Activated CD4-positive, alpha-beta T cell treated with anti-CD3 and anti-CD28 coated beads, Interleukin-2, Interleukin-4, amounts not matched to agents 100 ng/mL and 50 ng/mL, durations not matched to agents 16 hours and 8 hours (primary cell): ENCODE measurements at regions not wholly inside any gene's neighbourhood (a gene's known extent, or its start where the extent isn't known, plus 50 kb on each side); places are given as distances from the start of the nearest gene placed in this dataset.

ENCODE experiments used
- DNase-seq: peaks from one replicate; pipeline ENCODE4 v3.0.0-alpha.2; 2020; ENCODE audit warnings: low spot score

- no peak for DNase-seq
Measured at GRCh38 chr15:70301396-70301795, 203.7 kb upstream of the TLE3 start.

- DNase-seq = peak; percentile 88
Measured at GRCh38 chr15:70299931-70300869, 202.5 kb upstream of the TLE3 start.

- DNase-seq = no peak
Measured at GRCh38 chr15:70297465-70298058, 199.8 kb upstream of the TLE3 start.

- no peak for DNase-seq
Measured at GRCh38 chr15:70294731-70295305, 197.1 kb upstream of the TLE3 start.

- DNase-seq = no peak
Measured at GRCh38 chr15:70293591-70294470, 196.1 kb upstream of the TLE3 start.

- DNase-seq = no peak
Measured at GRCh38 chr15:70293138-70293537, 195.4 kb upstream of the TLE3 start.

- DNase-seq = no peak
Measured at GRCh38 chr15:70292076-70292760, 194.5 kb upstream of the TLE3 start.

GRCh38 chr15:70291305-70292075 lies 193.8 kb upstream of the TLE3 start:
- no peak for DNase-seq

- DNase-seq = no peak
Measured at GRCh38 chr15:70290708-70291107, 193.0 kb upstream of the TLE3 start.

- no peak for DNase-seq
Measured at GRCh38 chr15:70289191-70289955, 191.7 kb upstream of the TLE3 start.

- DNase-seq = no peak
Measured at GRCh38 chr15:70286113-70286806, 188.5 kb upstream of the TLE3 start.

- no peak for DNase-seq
Measured at GRCh38 chr15:70284438-70285214, 186.9 kb upstream of the TLE3 start.

- DNase-seq = no peak
Measured at GRCh38 chr15:70283511-70283910, 185.8 kb upstream of the TLE3 start.

- peak; percentile 36 for DNase-seq
Measured at GRCh38 chr15:70281811-70282307, 184.1 kb upstream of the TLE3 start.

- DNase-seq = no peak
Measured at GRCh38 chr15:70281261-70281810, 183.6 kb upstream of the TLE3 start.

- DNase-seq = no peak
Measured at GRCh38 chr15:70280781-70281180, 183.1 kb upstream of the TLE3 start.

- no peak for DNase-seq
Measured at GRCh38 chr15:70279096-70279495, 181.4 kb upstream of the TLE3 start.

- no peak for DNase-seq
Measured at GRCh38 chr15:70278644-70279043, 180.9 kb upstream of the TLE3 start.
